CD1c-positive myeloid dendritic cell (primary cell): ENCODE measurements at regions not wholly inside any gene's neighbourhood (a gene's known extent, or its start where the extent isn't known, plus 50 kb on each side); places are given as distances from the start of the nearest gene placed in this dataset.

Experiments used
- DNase-seq: peaks from one replicate; pipeline ENCODE4 v3.0.0-alpha.2; 2016; ENCODE audit errors: extremely low spot score

GRCh38 chr2:129723277-129724020, 256.0 kb upstream of the RAB6C start:
- DNase-seq = no peak

GRCh38 chr2:129724021-129724757, 255.3 kb upstream of the RAB6C start:
- DNase-seq = no peak

DNA sequence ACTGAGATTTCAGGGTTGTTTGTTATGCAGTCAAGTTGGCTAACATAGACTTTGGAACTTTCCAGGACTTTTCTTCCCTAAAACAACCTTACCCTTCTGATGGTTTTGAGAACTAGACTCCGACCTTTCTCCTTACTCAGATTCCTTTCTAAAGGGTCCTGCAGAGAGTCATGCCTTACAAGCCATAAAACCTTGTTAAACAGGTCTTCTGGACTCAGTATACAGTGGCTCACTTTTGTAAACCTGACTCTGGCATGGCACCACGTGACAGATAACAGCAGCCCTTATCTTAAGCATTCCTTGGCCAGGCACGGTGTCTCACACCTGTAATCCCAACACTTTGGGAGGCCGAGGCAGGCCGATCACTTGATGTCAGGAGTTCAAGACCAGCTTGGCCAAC, 253.2 kb upstream of the RAB6C start:
- no peak for DNase-seq

GRCh38 chr2:129727286-129727685, 252.2 kb upstream of the RAB6C start:
- DNase-seq = no peak

GRCh38 chr2:129728035-129728972, 251.2 kb upstream of the RAB6C start:
- no peak for DNase-seq

GRCh38 chr2:129729011-129729410, 250.5 kb upstream of the RAB6C start:
- DNase-seq = no peak

DNA sequence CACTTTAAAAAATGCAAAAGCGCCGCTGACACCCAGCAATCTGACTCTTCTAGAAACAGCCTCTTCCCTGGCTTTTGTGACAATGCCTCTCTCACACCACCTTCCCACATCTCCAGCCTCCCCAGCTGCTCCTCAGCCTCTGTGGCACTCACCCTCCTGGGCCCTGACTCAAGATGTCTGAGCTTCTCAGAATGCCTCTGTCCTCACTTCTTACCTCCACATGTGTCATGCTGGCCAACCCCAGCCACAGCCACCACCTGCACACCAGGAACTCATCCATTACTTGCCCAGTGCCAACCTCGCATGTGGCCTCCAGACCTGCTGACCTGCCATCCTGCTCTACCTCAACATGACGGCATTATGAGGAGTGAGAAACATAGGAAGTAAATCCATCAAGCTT, 249.8 kb upstream of the RAB6C start:
- no peak for DNase-seq

- DNase-seq = no peak
Observed at GRCh38 chr2:129730979-129731378, 248.5 kb upstream of the RAB6C start.

DNA sequence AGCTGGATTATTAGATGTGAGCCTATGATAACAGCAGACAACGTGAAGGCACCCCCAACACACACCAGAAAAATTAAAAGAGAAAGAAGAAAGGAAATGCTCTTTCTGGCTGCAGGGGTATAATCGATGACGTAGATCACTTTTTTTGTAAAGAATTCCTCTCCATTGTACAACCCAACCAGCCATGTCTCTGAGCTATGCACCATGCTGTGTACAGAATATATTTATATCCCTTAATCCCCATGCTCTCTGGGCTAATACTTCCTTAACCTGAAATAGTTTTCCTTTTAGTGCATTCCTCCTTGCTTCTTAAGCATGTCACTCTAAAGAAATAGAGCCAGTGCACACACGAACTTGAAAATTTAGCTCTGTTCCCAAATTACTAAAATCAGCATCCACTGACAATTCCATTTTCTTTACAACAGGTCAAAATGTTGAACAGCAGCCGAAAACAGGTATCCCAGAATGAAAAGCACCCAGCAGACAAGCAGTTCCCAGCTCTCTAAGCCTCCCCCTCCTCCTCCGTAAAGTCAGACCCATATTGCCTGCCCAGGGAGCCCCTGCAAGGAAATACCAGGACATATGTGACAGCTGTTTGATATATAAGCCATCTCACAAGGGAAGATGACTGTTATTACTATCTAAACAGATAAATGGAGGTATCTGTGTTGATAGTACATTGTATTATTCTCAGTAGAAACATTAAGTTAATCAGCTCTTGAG, 247.4 kb upstream of the RAB6C start:
- no peak for DNase-seq

- no peak for DNase-seq
Observed at GRCh38 chr2:129732630-129733026, 246.8 kb upstream of the RAB6C start.

- no peak for DNase-seq
Observed at GRCh38 chr2:129733041-129733440, 246.4 kb upstream of the RAB6C start.

- no peak for DNase-seq
Observed at GRCh38 chr2:129733579-129733978, 245.9 kb upstream of the RAB6C start.

- DNase-seq = no peak
Observed at GRCh38 chr2:129734343-129735034, 245.0 kb upstream of the RAB6C start.

GRCh38 chr2:129735576-129735975, 243.9 kb upstream of the RAB6C start:
- DNase-seq = no peak

- DNase-seq = no peak
Observed at GRCh38 chr2:129737660-129738527, 241.6 kb upstream of the RAB6C start.

DNA sequence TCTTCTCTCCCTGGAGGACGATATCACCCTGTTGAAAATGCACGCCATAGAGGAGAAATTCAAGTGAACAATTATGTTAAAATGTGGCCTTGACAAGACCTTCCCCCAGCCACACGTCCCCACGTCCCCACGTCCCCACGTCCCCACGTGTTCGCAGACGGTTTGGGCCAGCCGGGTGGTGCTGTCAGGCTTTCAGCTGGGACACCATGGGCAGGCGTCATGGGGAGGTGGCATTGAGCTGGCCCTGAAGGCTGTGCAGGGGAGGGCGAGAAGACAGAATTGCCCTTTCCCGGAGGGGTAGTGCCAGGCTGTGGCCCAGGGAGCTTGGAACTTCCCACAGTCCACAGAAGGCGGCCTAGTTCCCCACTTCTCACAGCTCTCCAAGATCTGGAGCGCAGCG, 240.7 kb upstream of the RAB6C start:
- no peak for DNase-seq

DNA sequence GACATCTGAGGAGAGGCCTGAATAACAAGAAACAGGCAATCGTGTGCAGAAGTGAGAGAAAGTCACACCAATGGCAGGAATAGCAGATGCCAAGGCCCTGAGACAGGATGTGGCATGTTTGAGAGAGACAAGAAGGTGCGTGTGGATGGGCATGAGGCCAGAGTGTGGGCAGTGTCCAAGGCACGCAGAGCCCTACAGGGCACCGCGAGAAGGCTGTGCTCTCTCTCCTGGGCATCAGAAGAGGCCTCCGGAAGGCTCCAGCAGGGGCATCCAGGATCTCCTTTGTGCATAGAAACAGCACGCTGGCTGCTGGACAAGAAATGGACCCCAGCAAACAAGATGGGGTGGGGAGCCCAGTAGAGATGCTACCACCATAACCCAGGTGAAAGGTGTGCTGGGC, 239.0 kb upstream of the RAB6C start:
- DNase-seq = no peak

DNA sequence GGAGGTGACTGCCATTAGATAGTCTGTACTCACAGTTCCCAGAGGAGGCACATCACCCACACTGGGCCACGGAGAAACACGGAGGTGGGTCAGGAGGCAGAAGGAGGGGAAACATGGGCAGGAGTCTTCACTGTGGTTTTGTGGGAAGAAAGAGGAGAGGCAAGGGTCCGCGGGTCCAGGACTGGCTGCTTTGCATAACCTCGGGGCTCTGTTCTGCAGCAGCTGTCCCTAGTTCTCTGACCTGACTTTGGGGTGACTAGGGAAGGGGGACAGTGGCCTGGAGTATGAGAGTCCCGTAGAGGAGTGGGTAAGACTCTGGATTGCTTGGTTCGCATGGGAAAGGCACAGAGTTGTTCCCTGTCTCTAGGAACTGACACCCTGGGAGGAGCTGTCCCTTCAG, 238.3 kb upstream of the RAB6C start:
- no peak for DNase-seq

GRCh38 chr2:129741623-129742022, 237.8 kb upstream of the RAB6C start:
- DNase-seq = no peak
